B cell (primary cell): ENCODE measurements at regions not wholly inside any gene's neighbourhood (a gene's known extent, or its start where the extent isn't known, plus 50 kb on each side); places are given as distances from the start of the nearest gene placed in this dataset.

Experiments used
- ATAC-seq: fragments of 200-7000 bp; cut with Tn5 transposase; one replicate; pipeline ENCODE4 v1.10.0; 2021; ENCODE audit warnings: low read depth, mild to moderate bottlenecking, moderate number of reproducible peaks, moderate library complexity
- CTCF ChIA-PET: fragments of 350-600 bp; sonication (Branson Sonifier 250); formaldehyde crosslinking; loops from one replicate; lab custom pipeline; 2021; ENCODE audit warnings: antibody characterized with exemption, inconsistent platforms; lab: Charles Lee
- POLR2A ChIA-PET: fragments of 350-600 bp; sonication (Branson Sonifier 250); formaldehyde crosslinking; loops from one replicate; lab custom pipeline; 2021; ENCODE audit warnings: antibody characterized with exemption; lab: Charles Lee
- DNase-seq: peaks from one replicate; pipeline ENCODE4 v3.0.0; 2013
- H2AFZ ChIP-seq: 2 replicates; pipeline ENCODE4 v1.6.1; 2012; ENCODE audit warnings: mild to moderate bottlenecking, low read depth, low read length; ENCODE audit not compliant: insufficient read depth, poor library complexity, severe bottlenecking
- H3K27ac ChIP-seq, 2 donors: 1 replicate in 1 of 2; 2 replicates in 1 of 2; pipeline ENCODE4 v1.5.1; 2012 to 2013; ENCODE audit warnings: low read length in 2 of 2, mild to moderate bottlenecking in 2 of 2, moderate library complexity in 1 of 2
- H3K27me3 ChIP-seq, 4 experiments: fragments of 200-600 bp in 1 of 4; sonication (generic) in 1 of 4; replicated peaks in 1 of 4; 1 replicate in 2 of 4; 2 replicates in 2 of 4; pipeline versions ENCODE4 v1.6.1 to v1.7.0; 2013 to 2016; ENCODE audit warnings: low read length in 3 of 4, mild to moderate bottlenecking in 2 of 4, mixed read lengths in 1 of 4, moderate library complexity in 1 of 4; ENCODE audit not compliant: insufficient read depth in 4 of 4, control insufficient read depth in 3 of 4; ENCODE audit errors: control extremely low read depth in 1 of 4
- H3K36me3 ChIP-seq, 2 experiments: replicated peaks in 1 of 2; 1 replicate in 1 of 2; 2 replicates in 1 of 2; pipeline versions ENCODE4 v1.6.1 to v1.7.1; 2013; ENCODE audit warnings: low read length in 1 of 2; ENCODE audit not compliant: insufficient read depth in 2 of 2, control insufficient read depth in 1 of 2; ENCODE audit errors: control extremely low read depth in 1 of 2, extremely low read depth in 1 of 2
- H3K4me1 ChIP-seq, 2 donors: fragments of 200-600 bp in 1 of 2; sonication (generic) in 1 of 2; 1 replicate in 1 of 2; 2 replicates in 1 of 2; pipeline versions ENCODE4 v1.5.1 to v1.6.1; 2013 to 2017; ENCODE audit warnings: low read length in 2 of 2; ENCODE audit not compliant: control insufficient read depth in 2 of 2, insufficient read depth in 2 of 2
- H3K4me2 ChIP-seq: replicated peaks from 2 replicates; pipeline ENCODE3; 2012; ENCODE audit warnings: mild to moderate bottlenecking, low read depth, low read length; ENCODE audit not compliant: poor library complexity, severe bottlenecking
- H3K4me3 ChIP-seq, 5 experiments: fragments of 200-600 bp in 1 of 5; sonication (generic) in 1 of 5; 1 replicate in 3 of 5; 2 replicates in 2 of 5; pipeline versions ENCODE4 v1.5.1 to v1.7.0; 2011 to 2016; ENCODE audit warnings: low read length in 4 of 5, mild to moderate bottlenecking in 4 of 5, low read depth in 2 of 5, control low read depth in 1 of 5, moderate library complexity in 1 of 5; ENCODE audit not compliant: insufficient read depth in 1 of 5; ENCODE audit errors: control extremely low read depth in 1 of 5, extremely low read depth in 1 of 5
- H3K79me2 ChIP-seq: fragments of 200-600 bp; sonication (generic); one replicate; pipeline ENCODE4 v1.6.0; 2016; ENCODE audit warnings: low read length; ENCODE audit not compliant: control insufficient read depth, insufficient read depth
- H3K9ac ChIP-seq: fragments of 200-600 bp; sonication (generic); 2 replicates; pipeline ENCODE4 v1.6.1; 2017; ENCODE audit warnings: mild to moderate bottlenecking, low read length, moderate library complexity
- H3K9me3 ChIP-seq, 3 donors: one replicate each; pipeline versions ENCODE4 v1.6.1 to v1.7.1; 2013; ENCODE audit warnings: low read length in 2 of 3; ENCODE audit not compliant: control insufficient read depth in 2 of 3, insufficient read depth in 1 of 3; ENCODE audit errors: control extremely low read depth in 1 of 3
- H4K20me1 ChIP-seq: 2 replicates; pipeline ENCODE4 v1.6.0; 2012; ENCODE audit warnings: mild to moderate bottlenecking, low read length; ENCODE audit not compliant: insufficient read depth, control insufficient read depth, poor library complexity, severe bottlenecking
- H3K27ac Mint-ChIP-seq: one replicate; pipeline ENCODE4 v1.8.0; 2021; ENCODE audit warnings: mixed read lengths
- H3K27me3 Mint-ChIP-seq: one replicate; pipeline ENCODE4 v1.8.0; 2021; ENCODE audit warnings: mixed read lengths
- H3K4me1 Mint-ChIP-seq: one replicate; pipeline ENCODE4 v1.8.0; 2021; ENCODE audit warnings: mixed read lengths
- H3K4me3 Mint-ChIP-seq: one replicate; pipeline ENCODE4 v1.8.0; 2021; ENCODE audit warnings: mixed read lengths
- H3K9me3 Mint-ChIP-seq: one replicate; pipeline ENCODE4 v1.8.0; 2022; ENCODE audit warnings: mixed read lengths; ENCODE audit not compliant: insufficient read depth
- EZH2 ChIP-seq: IDR thresholded peaks from 2 replicates; pipeline ENCODE4 v1.6.1; 2012; ENCODE audit warnings: borderline replicate concordance, low read depth, mild to moderate bottlenecking, moderate library complexity, low read length; ENCODE audit not compliant: insufficient read depth, poor library complexity, severe bottlenecking
- WGBS: methylation state at CpG from one replicate; pipeline ENCODE4 v1.1.5; 2013; ENCODE audit warnings: missing lambda C conversion rate; ENCODE audit not compliant: insufficient coverage; 5-methylcytosine and 5-hydroxymethylcytosine counted together
- intact Hi-C: fragments of 100-400 bp; cut with micrococcal nuclease; formaldehyde crosslinking; loops from one replicate; pipeline ENCODE4 v1.10.0; 2022
- TF ChIP-seq, protein P1 (sequence below): fragments of 200-600 bp; IDR thresholded peaks from one replicate; pipeline ENCODE4 v1.8.0; 2022; ENCODE audit warnings: antibody characterized with exemption, mild to moderate bottlenecking

DNA sequence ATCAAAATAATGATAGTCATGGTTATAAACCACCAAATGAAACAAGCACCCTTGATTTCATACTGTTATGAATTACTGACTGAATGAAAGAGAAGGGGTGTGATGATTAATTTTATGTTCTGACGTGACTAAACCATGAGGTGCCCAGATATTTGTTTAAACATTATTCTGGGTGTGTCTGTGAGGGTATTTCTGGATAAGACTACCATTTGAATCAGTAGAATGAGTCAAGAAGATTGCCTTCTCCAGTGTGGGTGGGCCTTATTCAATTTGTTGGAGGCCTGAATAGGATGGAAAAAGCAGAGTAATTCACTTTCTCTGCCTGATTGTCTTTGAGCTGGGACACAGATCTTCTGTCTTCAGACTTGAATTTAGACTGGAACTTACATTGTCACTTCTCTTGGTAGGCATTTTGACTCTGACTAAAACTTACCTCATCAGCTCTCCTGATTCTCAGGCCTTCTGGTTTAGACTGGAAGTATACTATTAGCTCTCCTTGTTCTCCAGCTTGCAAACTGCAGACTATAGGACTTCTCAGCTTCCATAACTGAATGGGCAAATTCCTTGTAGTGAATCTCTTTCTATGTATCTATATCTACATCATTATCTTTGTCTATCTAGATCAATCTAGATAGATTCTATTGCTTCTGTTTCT is 321.9 kb upstream of the TARS1 start:
- 100% methylated on average over 1 of the region's 1 CpG for WGBS
- DNase-seq, result no peak
- CTCF ChIA-PET, result no interaction called here

DNA sequence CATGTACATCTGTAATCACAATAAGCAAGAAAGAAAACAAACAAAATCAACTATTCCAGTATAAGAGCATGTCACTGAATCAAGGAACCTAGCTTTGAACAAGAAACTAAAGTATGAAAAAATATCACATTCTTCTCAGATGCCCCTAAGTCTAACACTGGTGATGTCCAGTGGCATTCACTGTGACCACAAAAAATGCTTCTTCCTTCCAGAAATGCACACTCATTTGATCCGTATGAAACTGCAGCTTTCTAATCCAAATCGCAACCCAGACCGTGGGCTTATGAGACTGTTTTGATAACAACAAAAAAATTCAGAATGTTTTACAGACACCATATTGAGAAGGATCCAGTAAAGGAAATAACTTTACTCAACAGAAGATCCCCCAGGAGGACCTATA is 320.1 kb upstream of the TARS1 start:
- Histone ChIP-seq H2AFZ (no peak overlapping the region), H3K4me1 (no peaks in the 10 kb centered on the region), H3K79me2 (no peaks in the 10 kb centered on the region), H3K27ac (no peak overlapping the region), H3K27me3 (no peaks in the 10 kb centered on the region), H3K9ac (no peak overlapping the region), H3K4me2 (no peak overlapping the region), H4K20me1 (no peaks in the 10 kb centered on the region), H3K9me3 (no peaks in the 10 kb centered on the region), H3K36me3 (no peaks in the 10 kb centered on the region), H3K4me3 (no peak overlapping the region)
- ATAC-seq (no peak), DNase-seq (no peak)
- Mint-ChIP-seq H3K4me1 (no peaks in the 10 kb centered on the region), H3K27me3 (no peaks in the 10 kb centered on the region), H3K9me3 (peaks cover under 1% of the 10 kb centered on the region), H3K27ac (no peak overlapping the region), H3K4me3 (no peak overlapping the region)
- TF ChIP-seq, protein P1, sequence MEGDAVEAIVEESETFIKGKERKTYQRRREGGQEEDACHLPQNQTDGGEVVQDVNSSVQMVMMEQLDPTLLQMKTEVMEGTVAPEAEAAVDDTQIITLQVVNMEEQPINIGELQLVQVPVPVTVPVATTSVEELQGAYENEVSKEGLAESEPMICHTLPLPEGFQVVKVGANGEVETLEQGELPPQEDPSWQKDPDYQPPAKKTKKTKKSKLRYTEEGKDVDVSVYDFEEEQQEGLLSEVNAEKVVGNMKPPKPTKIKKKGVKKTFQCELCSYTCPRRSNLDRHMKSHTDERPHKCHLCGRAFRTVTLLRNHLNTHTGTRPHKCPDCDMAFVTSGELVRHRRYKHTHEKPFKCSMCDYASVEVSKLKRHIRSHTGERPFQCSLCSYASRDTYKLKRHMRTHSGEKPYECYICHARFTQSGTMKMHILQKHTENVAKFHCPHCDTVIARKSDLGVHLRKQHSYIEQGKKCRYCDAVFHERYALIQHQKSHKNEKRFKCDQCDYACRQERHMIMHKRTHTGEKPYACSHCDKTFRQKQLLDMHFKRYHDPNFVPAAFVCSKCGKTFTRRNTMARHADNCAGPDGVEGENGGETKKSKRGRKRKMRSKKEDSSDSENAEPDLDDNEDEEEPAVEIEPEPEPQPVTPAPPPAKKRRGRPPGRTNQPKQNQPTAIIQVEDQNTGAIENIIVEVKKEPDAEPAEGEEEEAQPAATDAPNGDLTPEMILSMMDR, result no peak
- TF ChIP-seq EZH2, result no peak
- 80% methylated on average over 1 of the region's 3 CpGs for WGBS
- POLR2A ChIA-PET, result no interaction called here
- CTCF ChIA-PET, result no interaction called here
- intact Hi-C loops, result no loop called here

More for the DNA sequence above, 321.9 kb upstream of the TARS1 start:
- H3K9ac ChIP-seq, result no peak overlapping the region
- no peak for ATAC-seq
- TF ChIP-seq EZH2, result no peak
- TF ChIP-seq, protein P1, result no peak
- no peaks in the 10 kb centered on the region for H3K36me3 ChIP-seq
- Mint-ChIP-seq H3K27me3 (no peaks in the 10 kb centered on the region), H3K4me1 (no peaks in the 10 kb centered on the region), H3K9me3 (peaks cover 4% of the 10 kb centered on the region), H3K4me3 (no peak overlapping the region), H3K27ac (no peak overlapping the region)
- no peaks in the 10 kb centered on the region for H3K9me3 ChIP-seq
- H3K4me3 ChIP-seq, result no peak overlapping the region
- H3K79me2 ChIP-seq, result no peaks in the 10 kb centered on the region
- H3K4me2 ChIP-seq, result no peak overlapping the region
- no peaks in the 10 kb centered on the region for H4K20me1 ChIP-seq
- no peaks in the 10 kb centered on the region for H3K27me3 ChIP-seq
- POLR2A ChIA-PET, result no interaction called here
- H3K4me1 ChIP-seq, result no peaks in the 10 kb centered on the region
- intact Hi-C loops, result no loop called here
- H3K27ac ChIP-seq, result no peak overlapping the region
- no peak overlapping the region for H2AFZ ChIP-seq
